Heart left ventricle (tissue), 13 donors: ENCODE measurements at regions not wholly inside any gene's neighbourhood (a gene's known extent, or its start where the extent isn't known, plus 50 kb on each side); places are given as distances from the start of the nearest gene placed in this dataset.

ENCODE experiments used
- POLR2A ChIP-seq, 2 donors: fragments of 450-650 bp; IDR thresholded peaks; one replicate each; pipeline ENCODE4 v1.6.1; 2017; ENCODE audit warnings: antibody characterized with exemption in 2 of 2, mild to moderate bottlenecking in 2 of 2, moderate library complexity in 2 of 2
- TF ChIP-seq, protein P1 (sequence below), 12 donors: fragments of 200-600 bp; sonication (generic) in 4 of 12; IDR thresholded peaks; one replicate each; pipeline versions ENCODE4 v1.5.0 to v1.8.0; 2018 to 2022; ENCODE audit warnings: antibody characterized with exemption in 12 of 12, mild to moderate bottlenecking in 5 of 12
- donor health status: ischemic (EF 13 %, LVEDD 7.1; RV severe dilation, severe dysfunction).
- donor health status: DM: no; HTN: yes; CAD: no.
- donor health status: DM: no; HTN: no; CAD: no.
- donor health status: ischemic (EF 25% LVEDD 6.9; RV normal size, moderate dysfunction).
- donor health status: ischemic (EF 25% LVEDD 5.7; RV mildly dilated, moderate dysfunction).
- donor health status: ischemic (EF 35%, LVEDD 5.7; RV mildly dilated, moderate dysfunction).
- donor health status: nonischemic (EF 11% LVEDD 7.7; RV severe dilation, severe dysfunction).
- donor health status: DM: yes; HTN: yes; CAD: no.
- donor health status: PGD.
- donor health status: ischemic (EF 29% LVEDD 5.4; RV normal size, mild dysfunction).
- donor health status: nonischemic (EF 23%, LVEDD 6.1; RV moderate dilation, normal function).

DNA sequence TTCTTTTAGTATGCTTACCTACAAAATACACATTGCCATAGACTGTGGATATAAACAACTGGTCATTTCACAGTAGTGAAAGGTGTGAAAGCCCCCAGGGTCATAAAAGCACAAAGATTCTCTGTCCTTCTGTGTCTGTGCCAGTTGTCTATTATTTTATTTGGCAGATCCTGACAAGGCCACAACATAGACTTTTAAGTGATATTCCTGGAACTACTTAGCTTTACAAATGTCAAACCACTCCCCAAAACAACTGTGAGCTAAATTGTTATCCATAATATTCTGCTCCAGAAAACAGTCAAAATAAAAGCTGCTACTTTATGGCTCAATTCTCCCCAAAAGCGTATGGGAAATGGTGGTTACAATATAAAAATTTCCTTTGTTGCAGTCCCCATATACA lies 172.1 kb downstream of the SEC23A start:
- TF ChIP-seq, protein P1, sequence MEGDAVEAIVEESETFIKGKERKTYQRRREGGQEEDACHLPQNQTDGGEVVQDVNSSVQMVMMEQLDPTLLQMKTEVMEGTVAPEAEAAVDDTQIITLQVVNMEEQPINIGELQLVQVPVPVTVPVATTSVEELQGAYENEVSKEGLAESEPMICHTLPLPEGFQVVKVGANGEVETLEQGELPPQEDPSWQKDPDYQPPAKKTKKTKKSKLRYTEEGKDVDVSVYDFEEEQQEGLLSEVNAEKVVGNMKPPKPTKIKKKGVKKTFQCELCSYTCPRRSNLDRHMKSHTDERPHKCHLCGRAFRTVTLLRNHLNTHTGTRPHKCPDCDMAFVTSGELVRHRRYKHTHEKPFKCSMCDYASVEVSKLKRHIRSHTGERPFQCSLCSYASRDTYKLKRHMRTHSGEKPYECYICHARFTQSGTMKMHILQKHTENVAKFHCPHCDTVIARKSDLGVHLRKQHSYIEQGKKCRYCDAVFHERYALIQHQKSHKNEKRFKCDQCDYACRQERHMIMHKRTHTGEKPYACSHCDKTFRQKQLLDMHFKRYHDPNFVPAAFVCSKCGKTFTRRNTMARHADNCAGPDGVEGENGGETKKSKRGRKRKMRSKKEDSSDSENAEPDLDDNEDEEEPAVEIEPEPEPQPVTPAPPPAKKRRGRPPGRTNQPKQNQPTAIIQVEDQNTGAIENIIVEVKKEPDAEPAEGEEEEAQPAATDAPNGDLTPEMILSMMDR (IDR thresholded peaks at IDR 0.05), result no peak
- TF ChIP-seq POLR2A (IDR thresholded peaks at IDR 0.05), result no peak
